GM23248 (cell line): ENCODE measurements at regions not wholly inside any gene's neighbourhood (a gene's known extent, or its start where the extent isn't known, plus 50 kb on each side); places are given as distances from the start of the nearest gene placed in this dataset.

ENCODE experiments used
- EZH2 ChIP-seq: fragments of 200-600 bp; sonication (generic); IDR thresholded peaks from 2 replicates; pipeline ENCODE4 v1.6.1; 2018; ENCODE audit warnings: antibody characterized with exemption, mild to moderate bottlenecking; ENCODE audit not compliant: insufficient read depth, poor library complexity, severe bottlenecking
- EZH2phosphoT487 ChIP-seq: fragments of 200-600 bp; sonication (generic); IDR thresholded peaks from 2 replicates; pipeline ENCODE4 v1.6.1; 2018; ENCODE audit warnings: antibody characterized with exemption, moderate library complexity, mild to moderate bottlenecking, low read depth; ENCODE audit not compliant: insufficient read depth

DNA sequence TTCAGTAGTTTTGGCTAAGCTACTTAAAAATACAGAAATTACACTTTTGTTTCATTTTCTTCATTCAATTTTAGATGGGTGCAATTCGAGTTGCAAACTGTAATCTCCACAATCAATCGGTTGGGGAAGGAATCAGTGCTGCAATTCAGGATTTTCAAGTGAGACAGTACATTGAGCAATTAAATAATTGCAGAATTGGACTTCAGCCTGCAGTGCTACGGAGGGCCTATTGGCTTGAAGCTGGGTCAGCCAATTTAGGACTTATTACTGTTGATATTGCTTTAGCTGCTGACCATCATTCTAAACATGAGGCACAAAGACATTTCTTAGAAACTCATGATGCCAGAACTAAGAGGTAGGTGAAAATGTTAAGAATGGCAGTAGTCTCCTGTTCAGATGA lies 77.7 kb downstream of the BLTP1 start:
- no peak for TF ChIP-seq EZH2phosphoT487
- no peak for TF ChIP-seq EZH2
